ENCODE measurements at regions not wholly inside any gene's neighbourhood (a gene's known extent, or its start where the extent isn't known, plus 50 kb on each side); places are given as distances from the start of the nearest gene placed in this dataset.
A peak's percentile ranks its signal among the peaks of the same experiment; 100 is the strongest.
"Not testable (repeated sequence)": the region's sequence is repeated elsewhere in the genome, so short reads cannot be mapped to it uniquely, and the experiment has no call there.

DNA sequence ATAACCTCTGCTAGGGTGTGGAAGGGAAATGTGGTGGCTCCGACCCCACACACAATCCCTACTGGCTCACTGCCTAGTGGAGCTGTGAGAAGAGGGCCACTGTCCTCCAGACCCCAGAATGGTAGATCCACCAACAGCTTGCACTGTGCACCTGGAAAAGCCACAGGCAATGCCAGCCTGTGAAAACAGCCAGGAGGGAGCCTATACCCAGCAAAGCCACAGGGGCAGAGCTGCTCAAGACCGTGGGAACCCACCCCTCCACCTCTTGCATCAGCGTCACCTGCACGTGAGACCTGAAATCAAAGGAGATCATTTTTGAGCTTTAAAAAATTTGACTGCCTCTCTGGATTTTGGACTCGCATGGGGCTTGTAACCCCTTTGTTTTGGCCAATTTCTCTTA, 249.0 kb upstream of the CDH2 start:
- DNase-seq (ENCODE audit: low read depth, low spot score), result no peak

DNA sequence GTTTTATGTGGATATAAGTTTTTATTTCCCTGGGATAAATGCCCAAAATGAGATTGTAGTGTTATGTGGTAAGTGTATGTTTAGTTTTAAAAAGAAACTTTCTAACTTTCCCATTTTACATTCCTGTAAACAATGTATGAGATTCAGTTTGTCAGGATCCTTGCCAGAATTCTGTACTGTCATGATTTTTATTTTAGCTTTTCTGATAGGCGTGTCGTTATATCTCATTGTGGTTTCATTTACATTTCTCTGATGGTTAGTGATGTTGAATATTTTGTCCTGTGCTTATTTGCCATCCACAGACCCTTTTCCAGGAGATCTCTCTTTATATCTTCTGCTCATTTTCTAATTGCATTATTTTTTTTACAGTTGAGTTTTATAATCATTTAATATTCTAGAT, 245.6 kb upstream of the CDH2 start:
- no peak for DNase-seq (ENCODE audit: low read depth, low spot score)

DNA sequence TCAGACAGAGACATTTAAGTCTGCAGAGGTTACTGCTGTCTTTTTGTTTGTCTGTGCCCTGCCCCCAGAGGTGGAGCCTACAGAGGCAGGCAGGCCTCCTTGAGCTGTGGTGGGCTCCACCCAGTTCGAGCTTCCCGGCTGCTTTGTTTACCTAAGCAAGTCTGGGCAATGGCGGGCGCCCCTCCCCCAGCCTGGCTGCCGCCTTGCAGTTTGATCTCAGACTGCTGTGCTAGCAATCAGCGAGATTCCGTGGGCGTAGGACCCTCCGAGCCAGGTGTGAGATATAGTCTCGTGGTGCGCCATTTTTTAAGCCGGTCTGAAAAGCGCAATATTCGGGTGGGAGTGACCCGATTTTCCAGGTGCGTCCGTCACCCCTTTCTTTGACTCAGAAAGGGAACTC, 245.0 kb upstream of the CDH2 start:
- DNase-seq (ENCODE audit: low read depth, low spot score), result not testable (repeated sequence)

DNA sequence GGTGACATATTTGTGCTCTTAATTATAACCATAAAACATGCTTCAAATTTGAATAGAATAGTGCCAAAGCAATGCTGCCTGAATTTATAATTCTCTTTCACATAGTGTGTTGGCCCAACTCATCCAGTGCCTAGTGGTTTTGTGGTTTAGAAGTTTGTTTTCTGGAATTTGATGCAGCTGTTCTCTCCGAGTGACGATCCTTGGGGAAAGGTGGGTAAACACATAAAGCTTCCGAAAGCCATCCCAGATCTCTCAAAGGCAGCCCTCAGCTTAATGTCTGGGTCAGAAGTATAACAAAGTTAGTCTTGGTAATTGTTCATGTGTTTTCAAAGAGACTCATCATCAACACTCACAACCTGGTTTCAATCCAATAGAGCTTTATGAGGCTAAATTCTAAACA, 235.6 kb upstream of the CDH2 start:
- no peak for DNase-seq (ENCODE audit: low read depth, low spot score)

DNA sequence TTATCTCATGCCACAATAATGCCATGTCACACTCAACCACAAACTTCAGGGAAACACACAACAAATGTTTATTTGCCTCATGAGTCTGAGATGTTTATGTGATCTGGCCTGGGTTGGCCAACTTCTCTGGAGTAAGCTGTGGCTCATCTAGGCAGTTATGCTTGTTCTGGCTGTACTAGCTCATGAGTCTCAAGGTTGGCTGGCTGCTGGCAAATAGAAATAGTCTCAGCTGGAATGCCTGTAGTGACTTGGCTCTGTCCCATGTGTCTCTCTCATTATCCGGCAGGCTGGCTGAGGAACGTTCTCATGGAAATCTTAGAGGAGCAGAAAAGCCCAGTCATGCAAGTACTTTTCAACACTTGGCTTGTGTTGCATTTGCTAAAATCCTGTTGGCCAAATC, 234.9 kb upstream of the CDH2 start:
- DNase-seq (ENCODE audit: low read depth, low spot score), result no peak

DNA sequence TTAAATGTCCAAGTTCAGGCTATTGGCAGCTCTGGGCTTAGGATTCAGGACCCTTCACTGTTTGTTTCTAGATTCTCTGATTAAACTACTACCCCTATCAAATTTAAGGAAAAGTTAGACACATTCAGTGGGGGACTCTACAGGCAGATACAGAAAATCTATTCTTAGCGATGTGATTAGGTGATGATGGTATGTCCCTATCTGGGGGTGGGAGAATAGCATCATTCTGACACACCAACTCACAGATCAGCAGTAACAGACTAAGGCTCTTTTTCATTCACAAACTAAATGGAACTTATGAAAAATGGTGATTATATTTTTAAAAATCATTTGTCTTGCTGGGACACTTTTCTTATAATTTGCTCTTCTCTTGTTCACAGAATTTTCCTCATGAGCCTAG, 232.9 kb upstream of the CDH2 start:
- no peak for DNase-seq (ENCODE audit: low read depth, low spot score)

DNA sequence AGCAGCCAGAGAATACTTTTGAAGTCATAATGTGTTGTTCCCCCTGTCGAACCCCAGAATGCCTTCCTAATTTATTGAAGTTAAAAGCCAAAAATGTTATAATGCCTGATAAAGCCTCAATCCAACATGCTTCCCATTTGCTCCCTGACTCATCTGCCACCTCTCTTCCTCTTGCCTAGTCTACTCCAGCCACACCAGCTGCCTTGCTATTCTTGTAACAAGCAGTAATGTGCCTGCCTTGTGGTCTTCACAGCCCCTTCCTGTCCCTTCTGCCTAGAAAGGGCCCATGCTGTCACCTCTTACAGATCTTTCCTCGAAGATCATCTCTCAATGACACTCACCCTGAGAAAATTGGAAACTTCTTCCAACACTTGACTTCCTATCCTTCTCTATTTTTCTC, 231.6 kb upstream of the CDH2 start:
- DNase-seq (ENCODE audit: low read depth, low spot score), result no peak

DNA sequence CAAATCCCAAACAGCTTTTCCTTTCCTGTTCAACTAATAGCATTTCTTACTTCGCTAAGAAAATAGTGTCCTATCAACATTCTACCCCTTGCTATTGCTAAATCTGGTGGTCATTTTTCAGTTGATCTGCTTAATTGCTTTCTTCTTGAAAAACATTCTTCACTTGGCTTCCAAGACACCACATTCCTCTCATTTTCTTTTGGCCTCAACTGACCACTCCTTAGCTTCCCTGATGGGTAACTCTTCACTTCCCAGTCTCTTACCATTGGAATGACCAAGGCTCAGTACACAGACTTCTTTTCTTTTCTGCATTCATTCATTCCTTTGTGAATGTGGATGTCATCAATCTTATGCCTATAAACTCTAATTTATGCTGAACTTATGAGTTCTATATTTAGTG, 230.8 kb upstream of the CDH2 start:
- no peak for DNase-seq (ENCODE audit: low read depth, low spot score)

DNA sequence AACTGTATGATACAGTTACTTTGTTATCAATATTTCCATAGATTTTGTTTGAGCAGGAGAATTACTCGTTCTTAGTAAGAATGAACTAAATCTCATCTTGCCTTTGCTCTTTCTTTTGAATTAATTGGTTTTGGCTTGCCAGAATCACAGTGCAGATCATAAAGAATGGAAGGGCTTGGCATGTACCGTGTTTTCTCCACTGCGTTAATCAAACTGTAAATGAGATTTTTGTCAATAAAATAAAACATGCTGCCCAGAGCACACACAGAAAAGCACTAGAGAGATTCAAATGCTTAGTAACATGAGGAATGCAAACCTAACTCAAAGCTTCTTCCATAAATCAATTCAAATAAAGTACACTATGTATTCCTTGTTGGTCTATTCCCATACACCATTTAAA, 229.6 kb upstream of the CDH2 start:
- DNase-seq (ENCODE audit: low read depth, low spot score), result no peak

DNA sequence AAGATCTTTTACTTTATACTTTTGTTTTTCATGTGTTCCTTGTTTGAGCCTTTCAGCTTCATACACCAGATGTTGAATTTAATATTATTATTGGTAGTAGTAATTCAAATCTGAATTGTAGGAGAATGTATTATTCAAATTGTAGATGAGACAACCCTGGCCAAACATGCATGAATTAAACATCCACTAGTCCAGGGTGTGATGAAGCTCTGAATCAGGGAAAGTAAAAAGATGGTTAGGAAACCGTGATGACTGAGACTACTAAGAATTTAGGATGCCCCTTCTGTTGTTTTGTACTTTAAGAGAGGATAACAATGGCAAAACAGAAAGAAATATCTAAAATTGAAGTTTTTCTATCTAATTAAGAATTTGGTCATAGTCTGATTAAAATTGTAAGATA, 227.8 kb upstream of the CDH2 start:
- DNase-seq (ENCODE audit: low read depth, low spot score), result no peak

DNA sequence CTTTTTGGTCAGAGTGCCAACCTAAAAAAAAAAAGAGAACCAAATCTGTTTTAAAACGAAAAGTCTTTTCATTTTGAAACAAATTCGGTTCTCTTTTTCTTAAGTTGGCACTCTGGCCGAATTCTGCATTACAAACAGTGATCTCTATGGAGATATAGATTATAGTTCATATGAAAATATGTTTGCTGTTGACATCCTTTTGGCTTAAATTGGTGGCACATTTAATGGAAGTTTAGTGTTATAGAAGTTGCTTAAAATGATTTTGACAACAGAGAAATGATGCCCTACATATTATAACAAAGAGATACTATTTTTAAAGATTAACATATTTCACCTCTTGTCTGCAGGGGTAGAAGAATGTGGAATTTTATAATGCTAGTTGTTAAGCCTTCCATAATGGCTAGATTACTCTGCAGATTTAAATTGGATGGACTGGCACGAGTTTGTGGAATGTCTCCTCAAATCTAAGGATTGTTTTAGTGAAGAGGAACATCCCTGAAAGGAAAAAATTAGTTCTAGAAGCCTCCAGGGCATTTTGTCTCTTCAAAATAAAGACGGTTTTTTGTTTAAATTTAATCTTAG, 222.9 kb upstream of the CDH2 start:
- no peak for DNase-seq (ENCODE audit: low read depth, low spot score)

DNA sequence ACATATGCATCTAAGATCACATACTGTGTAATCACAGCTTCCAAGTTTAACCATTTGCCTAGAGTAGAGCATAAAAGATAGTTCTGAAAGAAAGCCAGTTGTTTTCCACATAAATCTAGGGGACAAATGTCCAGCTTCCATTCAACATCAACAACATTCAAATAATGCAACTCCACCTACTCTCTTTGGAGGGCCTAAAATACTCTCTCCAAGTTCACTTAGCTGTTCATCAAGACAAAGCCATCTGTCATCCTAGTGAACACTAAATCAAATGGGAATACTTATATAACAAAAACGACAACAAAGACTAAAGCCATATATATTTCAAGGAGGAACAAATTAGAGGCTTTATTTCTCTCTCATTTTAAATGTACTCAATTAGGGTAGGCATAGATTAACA, 221.5 kb upstream of the CDH2 start:
- no peak for DNase-seq (ENCODE audit: low read depth, low spot score)

DNA sequence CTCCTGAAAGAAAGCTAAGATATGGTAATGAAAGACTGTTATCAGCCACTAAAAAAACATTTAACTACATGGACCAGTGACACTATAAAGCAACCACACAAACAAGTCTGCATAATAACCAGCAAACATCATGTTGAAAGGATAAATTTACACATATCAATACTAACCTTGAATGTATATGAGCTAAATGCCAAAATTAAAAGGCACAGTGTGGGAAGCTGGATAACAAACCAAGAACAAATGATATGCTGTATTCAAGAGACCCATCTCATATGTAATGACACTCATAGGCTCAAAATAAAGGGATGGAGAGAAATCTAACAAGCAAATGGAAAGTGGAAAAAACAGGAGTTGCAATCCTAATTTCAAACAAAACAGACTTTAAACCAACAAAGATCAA, 213.1 kb upstream of the CDH2 start:
- DNase-seq (ENCODE audit: low read depth, low spot score), result no peak

DNA sequence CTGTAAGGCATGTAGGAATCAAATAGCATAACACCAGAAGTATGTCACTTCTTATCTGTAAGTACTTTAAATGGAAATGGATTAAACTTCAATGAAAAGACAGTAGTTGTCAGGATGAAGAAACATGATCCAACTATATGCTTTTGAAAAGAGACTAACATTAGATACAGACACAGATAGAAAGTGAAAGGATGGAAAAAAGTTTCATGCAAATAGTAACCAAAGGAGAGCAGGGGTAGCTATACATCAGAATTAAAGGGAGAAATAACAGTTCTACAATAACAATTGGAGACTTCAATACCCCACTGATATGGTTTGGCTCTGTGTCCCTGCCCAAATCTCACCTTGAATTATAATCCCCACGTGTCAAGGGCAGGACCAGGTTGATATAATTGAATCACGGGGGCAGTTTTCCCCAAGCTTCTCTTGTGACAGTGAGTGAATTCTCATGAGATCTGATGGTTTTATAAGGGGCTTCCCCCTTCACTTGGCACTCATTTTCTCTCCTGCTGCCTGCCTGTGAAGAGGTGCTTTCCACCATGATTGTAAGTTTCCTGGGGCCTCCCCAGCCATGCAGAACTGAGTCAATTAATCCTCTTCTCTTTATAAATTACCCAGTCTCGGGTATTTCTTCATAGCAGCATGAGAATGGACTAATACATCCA, 205.4 kb upstream of the CDH2 start:
- no peak for DNase-seq (ENCODE audit: low read depth, low spot score)

DNA sequence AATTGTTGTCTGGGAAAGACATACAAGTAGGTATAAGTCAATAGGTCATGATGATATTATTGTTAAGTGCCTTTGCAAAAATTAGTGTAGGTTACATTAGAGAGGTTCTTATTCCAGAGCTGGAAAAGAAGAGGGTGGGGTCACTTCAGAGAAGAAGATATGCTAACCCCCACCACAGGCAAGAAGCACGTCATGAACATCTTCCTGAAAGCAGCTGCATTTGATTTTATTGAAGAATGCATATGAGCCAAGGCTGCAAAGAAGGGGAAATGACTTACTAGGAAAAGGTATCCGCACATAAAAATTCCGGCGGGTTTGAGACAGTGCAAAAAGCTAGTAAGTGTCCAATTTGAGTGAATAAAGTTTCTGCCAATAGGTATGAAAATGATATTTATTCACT, 195.3 kb upstream of the CDH2 start:
- DNase-seq (ENCODE audit: low read depth, low spot score), result no peak

DNA sequence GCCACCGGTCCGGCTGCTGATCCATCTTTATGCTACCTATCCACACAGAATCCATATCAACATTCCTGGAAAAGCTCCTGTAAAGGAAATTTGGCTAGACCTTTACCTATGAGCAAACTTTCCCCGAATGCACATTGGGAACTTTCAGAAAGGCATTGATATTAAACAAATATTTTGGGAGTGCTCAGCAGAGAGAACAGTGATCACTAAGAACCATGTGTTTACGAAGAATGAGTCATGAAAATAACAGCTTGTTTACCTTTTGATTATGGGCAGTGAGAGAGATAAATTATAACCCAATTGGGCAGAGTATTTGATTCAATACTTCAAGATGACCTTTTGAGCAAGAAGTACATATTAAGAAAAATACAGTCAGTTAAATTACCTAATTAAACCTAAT, 189.7 kb upstream of the CDH2 start:
- DNase-seq (ENCODE audit: low read depth, low spot score), result no peak

DNA sequence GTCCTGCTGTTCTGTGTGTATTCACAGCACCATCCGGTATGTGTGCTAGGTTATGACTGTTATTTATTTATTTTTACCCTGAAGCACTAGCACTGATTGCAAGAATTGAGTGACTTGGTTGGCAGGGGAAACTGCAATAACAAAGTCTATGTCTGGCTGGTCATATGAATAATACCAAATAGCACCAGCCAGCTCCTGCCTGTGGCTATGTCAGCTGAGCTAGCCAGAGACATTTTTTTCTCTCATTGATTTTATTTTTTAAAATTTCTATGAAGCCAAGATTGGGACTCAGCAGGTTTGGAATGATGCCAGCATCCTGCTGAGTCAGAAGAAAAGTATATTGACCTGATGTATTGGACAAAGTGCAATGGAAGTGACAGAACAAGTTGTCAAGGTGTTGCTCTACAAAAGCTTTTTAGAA, 188.5 kb upstream of the CDH2 start:
- DNase-seq (ENCODE audit: low read depth, low spot score), result no peak

DNA sequence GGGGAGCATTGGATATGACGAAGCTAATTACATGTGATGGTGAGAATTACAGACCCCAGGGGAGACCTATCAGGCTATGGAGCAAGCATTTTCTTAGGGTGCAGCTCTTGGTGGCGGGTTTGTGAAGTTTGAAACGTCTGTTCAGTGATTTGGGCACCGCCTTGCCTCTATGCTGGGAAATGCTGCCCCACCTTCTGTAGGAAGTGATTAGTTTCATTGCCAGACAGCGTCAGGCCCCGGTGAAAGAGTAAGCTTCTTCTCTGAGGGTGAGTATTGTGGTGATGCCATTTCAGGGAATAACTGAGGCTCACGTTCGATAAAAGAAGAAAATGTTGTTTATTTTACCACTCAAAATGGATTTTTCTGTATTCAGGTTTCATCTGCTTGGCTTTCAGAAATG, 186.2 kb upstream of the CDH2 start:
- no peak for DNase-seq (ENCODE audit: low read depth, low spot score)

DNA sequence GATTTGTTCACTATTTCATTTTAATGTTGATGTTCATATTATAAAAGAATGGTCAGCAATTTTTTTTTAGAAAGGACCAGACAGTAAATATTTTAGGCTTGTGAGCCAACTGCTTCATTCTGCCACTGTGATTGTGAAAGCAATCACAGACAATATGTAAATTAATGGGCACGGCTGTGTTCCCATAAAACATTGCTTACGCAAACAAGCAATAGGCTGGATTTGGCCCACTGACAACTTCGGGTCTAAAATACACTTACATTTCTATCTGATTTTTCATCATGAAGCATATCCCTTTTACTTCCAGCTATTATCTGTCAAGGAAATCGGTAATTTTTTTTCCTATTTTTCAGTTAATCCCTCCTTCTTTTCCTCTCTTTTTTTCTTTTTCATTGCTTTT, 182.2 kb upstream of the CDH2 start:
- no peak for DNase-seq (ENCODE audit: low read depth, low spot score)

DNA sequence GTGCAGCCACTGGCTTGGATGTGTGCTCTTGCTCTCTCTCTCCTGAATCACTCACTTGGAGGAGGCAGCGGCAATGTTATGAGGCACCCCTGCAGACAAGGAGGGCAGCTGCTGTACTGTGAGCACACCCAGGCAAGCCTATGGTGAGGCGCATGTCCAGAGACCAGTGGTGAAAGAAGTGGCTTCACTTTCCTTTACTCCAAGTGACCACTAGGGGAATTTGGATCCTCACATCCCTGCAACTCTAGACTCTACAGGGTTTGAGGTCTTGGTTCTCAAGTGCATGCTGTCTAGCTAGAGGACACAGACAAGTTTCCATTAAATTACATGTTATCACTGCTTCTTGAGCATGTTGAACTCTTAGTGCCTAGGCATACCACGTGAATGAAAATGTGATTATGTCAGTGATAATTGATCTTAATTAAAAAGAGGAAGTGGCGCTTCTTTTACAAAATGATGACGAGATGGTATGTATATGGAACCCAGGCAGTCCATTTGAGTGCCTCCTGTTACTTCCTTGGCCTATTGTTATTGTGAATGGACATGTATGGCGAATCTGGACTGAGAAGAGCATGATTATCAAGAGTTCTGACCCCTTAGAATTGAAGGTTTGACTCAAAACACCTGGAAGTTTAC, 181.0 kb upstream of the CDH2 start:
- peak; percentile 35 for DNase-seq (ENCODE audit: low read depth, low spot score)

DNA sequence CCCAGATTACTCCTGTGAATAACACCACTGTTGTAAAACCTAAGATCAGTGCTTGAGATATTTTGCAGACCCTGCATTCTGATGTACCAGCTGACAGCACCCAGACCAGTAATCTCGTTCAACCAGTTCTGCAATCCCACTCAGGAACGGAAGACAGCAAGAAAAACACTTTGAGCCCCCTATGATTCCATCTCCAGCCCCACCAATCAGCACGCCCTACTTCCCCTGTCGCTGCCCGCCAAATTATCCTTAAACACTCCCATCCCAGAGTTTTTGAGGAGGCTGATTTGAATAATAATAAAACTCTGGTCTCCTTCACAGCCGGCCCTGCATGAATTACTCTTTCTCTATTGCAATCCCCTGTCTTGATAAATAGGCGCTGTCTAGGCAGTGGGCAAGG, 173.9 kb upstream of the CDH2 start:
- DNase-seq (ENCODE audit: low read depth, low spot score), result peak; percentile 15

DNA sequence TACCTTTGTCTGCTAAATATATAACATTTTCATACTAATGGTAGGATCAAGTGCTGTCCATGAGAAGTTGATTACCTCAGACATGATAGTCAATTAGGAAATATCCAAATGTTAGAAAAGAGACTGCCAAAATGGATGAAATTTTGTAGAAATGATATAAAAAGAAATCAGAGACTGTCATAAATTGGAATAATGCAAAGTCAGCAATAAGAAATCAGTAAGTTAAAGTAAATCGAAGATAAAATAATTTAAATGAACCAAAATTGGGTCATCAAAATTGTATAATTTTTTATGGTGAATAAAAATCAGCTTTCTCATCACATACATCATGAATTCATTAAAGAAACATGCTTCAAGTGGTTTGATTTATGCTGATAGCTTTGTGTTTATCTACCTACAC, 165.3 kb upstream of the CDH2 start:
- no peak for DNase-seq (ENCODE audit: low read depth, low spot score)

DNA sequence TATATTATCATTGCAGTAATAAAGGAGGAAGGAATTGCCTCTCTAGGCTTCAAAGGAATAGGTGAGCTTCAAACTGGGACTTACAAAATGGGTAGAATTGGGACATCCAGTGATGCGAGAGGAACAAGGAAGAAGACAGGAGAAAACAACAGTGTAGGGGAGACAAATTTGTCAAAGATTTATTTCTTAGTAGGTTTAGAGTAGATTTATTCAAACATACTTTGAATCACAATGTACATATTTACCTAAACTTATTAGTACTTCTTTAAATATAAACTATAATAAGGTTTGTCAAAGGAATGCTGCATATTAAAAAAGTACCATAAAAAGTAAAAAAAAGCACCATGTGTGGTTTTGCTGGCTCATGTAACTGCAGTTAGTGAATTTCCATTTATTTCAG, 161.4 kb upstream of the CDH2 start:
- no peak for DNase-seq (ENCODE audit: low read depth, low spot score)

DNA sequence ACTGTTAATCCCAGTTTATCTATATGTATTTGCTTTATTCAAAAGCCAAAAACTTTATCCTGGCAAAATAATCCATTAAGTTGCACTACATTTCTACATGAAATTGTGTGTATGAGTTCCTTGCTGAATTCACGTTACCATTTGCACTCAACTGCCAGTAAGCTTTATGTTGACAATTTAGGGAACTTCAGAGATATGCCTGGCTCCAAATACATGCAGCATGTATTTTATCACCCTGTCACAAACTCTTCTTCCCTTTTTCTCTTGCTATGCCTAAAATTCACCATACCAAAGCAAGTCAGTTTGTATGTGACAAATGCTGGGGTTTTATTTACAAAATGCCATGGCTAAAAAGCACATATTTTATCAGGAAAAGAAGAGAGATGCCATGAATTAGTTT, 157.6 kb upstream of the CDH2 start:
- no peak for DNase-seq (ENCODE audit: low read depth, low spot score)
